NOMO-1 (cell line): ENCODE measurements at regions not wholly inside any gene's neighbourhood (a gene's known extent, or its start where the extent isn't known, plus 50 kb on each side); places are given as distances from the start of the nearest gene placed in this dataset.
A peak's percentile ranks its signal among the peaks of the same experiment; 100 is the strongest.
"Not testable (repeated sequence)": the region's sequence is repeated elsewhere in the genome, so short reads cannot be mapped to it uniquely, and the experiment has no call there.

Experiments
- DNase-seq, 2 experiments: peaks; one replicate each; lab custom pipeline; 2025; ENCODE audit not compliant: unreplicated experiment in 2 of 2; lab: John Stamatoyannopoulos, UW

- no peak for DNase-seq
Observed at GRCh38 chr13:33410619-33411018, 125.1 kb upstream of the STARD13 start.

- DNase-seq, result no peak
Observed at GRCh38 chr13:33411312-33411711, 125.8 kb upstream of the STARD13 start.

- DNase-seq, result no peak
Observed at GRCh38 chr13:33415822-33416221, 130.3 kb upstream of the STARD13 start.

- DNase-seq, result not testable (repeated sequence)
Observed at GRCh38 chr13:33418224-33418953, 132.8 kb upstream of the STARD13 start.

- not testable (repeated sequence) for DNase-seq
Observed at GRCh38 chr13:33420117-33420516, 134.6 kb upstream of the STARD13 start.

GRCh38 chr13:33426131-33426530, 140.6 kb upstream of the STARD13 start:
- peak in 1 of 2 experiments; percentile 43 for DNase-seq

GRCh38 chr13:33433316-33433715, 147.8 kb upstream of the STARD13 start:
- DNase-seq, result no peak

- no peak for DNase-seq
Observed at GRCh38 chr13:33434676-33435075, 149.1 kb upstream of the STARD13 start.

GRCh38 chr13:33435207-33435606, 149.7 kb upstream of the STARD13 start:
- DNase-seq, result no peak

- no peak for DNase-seq
Observed at GRCh38 chr13:33438918-33439317, 153.4 kb upstream of the STARD13 start.

GRCh38 chr13:33441015-33441414, 155.5 kb upstream of the STARD13 start:
- DNase-seq, result no peak

GRCh38 chr13:33445024-33445423, 159.5 kb upstream of the STARD13 start:
- DNase-seq, result no peak

GRCh38 chr13:33445476-33445875, 159.9 kb upstream of the STARD13 start:
- DNase-seq, result no peak

- DNase-seq, result no peak
Observed at GRCh38 chr13:33446821-33447725, 161.5 kb upstream of the STARD13 start.

- DNase-seq, result no peak
Observed at GRCh38 chr13:33448889-33449288, 163.3 kb upstream of the STARD13 start.

GRCh38 chr13:33450956-33451709, 165.6 kb upstream of the STARD13 start:
- DNase-seq, result no peak

- DNase-seq, result no peak
Observed at GRCh38 chr13:33452873-33453517, 167.4 kb upstream of the STARD13 start.

GRCh38 chr13:33453936-33454335, 168.4 kb upstream of the STARD13 start:
- no peak for DNase-seq

GRCh38 chr13:33454844-33455705, 169.5 kb upstream of the STARD13 start:
- DNase-seq, result no peak

GRCh38 chr13:33459702-33460101, 174.1 kb upstream of the STARD13 start:
- DNase-seq, result no peak
